Right forelimb (tissue), 1 donor: ENCODE measurements at regions not wholly inside any gene's neighbourhood (a gene's known extent, or its start where the extent isn't known, plus 50 kb on each side); places are given as distances from the start of the nearest gene placed in this dataset.
A peak's percentile ranks its signal among the peaks of the same experiment; 100 is the strongest.
"Not testable (repeated sequence)": the region's sequence is repeated elsewhere in the genome, so short reads cannot be mapped to it uniquely, and the experiment has no call there.

Experiments used
- DNase-seq: peaks from one replicate; pipeline ENCODE4 v3.0.0-alpha.2; 2018

GRCh38 chr6:26175428-26176181 is 88.4 kb downstream of the HFE start:
- DNase-seq = no peak

- DNase-seq = no peak
These were observed 92.4 kb downstream of the HFE start for GRCh38 chr6:26179675-26180074.

GRCh38 chr6:26180346-26180745 is 93.1 kb downstream of the HFE start:
- no peak for DNase-seq

- DNase-seq = peak; percentile 58
These were observed 96.0 kb downstream of the HFE start for GRCh38 chr6:26183237-26183580.

GRCh38 chr6:26183581-26184366 is 96.5 kb downstream of the HFE start:
- peak; percentile 84 for DNase-seq

GRCh38 chr6:26184367-26184891 is 97.2 kb downstream of the HFE start:
- no peak for DNase-seq

GRCh38 chr6:26185004-26185403 is 97.8 kb downstream of the HFE start:
- no peak for DNase-seq

GRCh38 chr6:26185802-26186201 is 98.6 kb downstream of the HFE start:
- no peak for DNase-seq

- no peak for DNase-seq
These were observed 99.4 kb downstream of the HFE start for GRCh38 chr6:26186652-26187051.

- no peak for DNase-seq
These were observed 100.1 kb downstream of the HFE start for GRCh38 chr6:26187292-26187691.

- peak; percentile 68 for DNase-seq
These were observed 100.9 kb downstream of the HFE start for GRCh38 chr6:26187981-26188635.

- DNase-seq = not testable (repeated sequence)
These were observed 104.3 kb downstream of the HFE start for GRCh38 chr6:26191512-26191911.

- DNase-seq = no peak
These were observed 106.5 kb downstream of the HFE start for GRCh38 chr6:26193467-26194328.

GRCh38 chr6:26194329-26194701 is 107.1 kb downstream of the HFE start:
- DNase-seq = no peak

GRCh38 chr6:26194816-26195375 is 107.7 kb downstream of the HFE start:
- no peak for DNase-seq

- DNase-seq = peak; percentile 86
These were observed 108.2 kb downstream of the HFE start for GRCh38 chr6:26195376-26195923.

GRCh38 chr6:26195924-26196845 is 109.0 kb downstream of the HFE start:
- DNase-seq = peak; percentile 57

GRCh38 chr6:26196846-26197635 is 109.8 kb downstream of the HFE start:
- DNase-seq = peak; percentile 84

GRCh38 chr6:26197636-26197932 is 110.4 kb downstream of the HFE start:
- no peak for DNase-seq
